OCI-LY7 (cell line): ENCODE measurements at regions not wholly inside any gene's neighbourhood (a gene's known extent, or its start where the extent isn't known, plus 50 kb on each side); places are given as distances from the start of the nearest gene placed in this dataset.

Experiments
- BruUV-seq: library from RNA; stranded (reverse); fragments of 400-500 nt; replicated peaks from 2 replicates; lab custom pipeline; 2021; lab: Mats Ljungman, UMichigan
- CTCF ChIA-PET: fragments of 300-600 bp; sonication (Branson Sonifier 250); formaldehyde crosslinking; loops from one replicate; lab custom pipeline; 2022; ENCODE audit warnings: antibody characterized with exemption; ENCODE audit not compliant: unreplicated experiment; lab: Charles Lee
- POLR2A ChIA-PET: fragments of 300-600 bp; sonication (Branson Sonifier 250); formaldehyde crosslinking; loops from one replicate; lab custom pipeline; 2022; ENCODE audit warnings: antibody characterized with exemption; lab: Charles Lee
- DNase-seq: peaks from one replicate; pipeline ENCODE4 v3.0.0-alpha.2; 2015; ENCODE audit warnings: low spot score
- H2AFZ ChIP-seq: fragments of 200-600 bp; sonication (generic), shearing (Covaris generic); 2 replicates; pipeline ENCODE4 v1.6.1; 2014; ENCODE audit warnings: mild to moderate bottlenecking, antibody characterized with exemption, low read length, moderate library complexity
- H3K27ac ChIP-seq: fragments of 200-600 bp; sonication (generic); 2 replicates; pipeline ENCODE4 v1.5.1; 2014; ENCODE audit warnings: mixed run types, low read depth, mild to moderate bottlenecking, moderate library complexity, low read length, inconsistent platforms; ENCODE audit not compliant: poor library complexity, severe bottlenecking
- H3K36me3 ChIP-seq: fragments of 200-600 bp; sonication (generic); 2 replicates; pipeline ENCODE4 v1.6.1; 2014; ENCODE audit warnings: mild to moderate bottlenecking, antibody characterized with exemption, low read length, moderate library complexity, mixed read lengths; ENCODE audit not compliant: insufficient read depth
- H3K4me1 ChIP-seq: fragments of 200-600 bp; sonication (generic); 2 replicates; pipeline ENCODE4 v1.5.1; 2014; ENCODE audit warnings: mild to moderate bottlenecking, low read length; ENCODE audit not compliant: insufficient read depth, poor library complexity, severe bottlenecking
- H3K4me2 ChIP-seq: fragments of 200-600 bp; sonication (generic); 2 replicates; pipeline ENCODE4 v1.6.1; 2014; ENCODE audit warnings: mild to moderate bottlenecking, low read length
- H3K4me3 ChIP-seq: fragments of 200-600 bp; sonication (generic); 2 replicates; pipeline ENCODE4 v1.5.1; 2014; ENCODE audit warnings: mild to moderate bottlenecking, low read depth, low read length; ENCODE audit not compliant: poor library complexity, severe bottlenecking
- H3K79me2 ChIP-seq: fragments of 200-600 bp; sonication (generic); 2 replicates; pipeline ENCODE4 v1.6.1; 2016; ENCODE audit warnings: low read depth, mild to moderate bottlenecking, low read length, moderate library complexity, mixed read lengths; ENCODE audit not compliant: insufficient read depth
- H3K9me2 ChIP-seq: fragments of 200-600 bp; sonication (generic); 2 replicates; pipeline ENCODE4 v1.6.1; 2016; ENCODE audit warnings: mild to moderate bottlenecking, low read length, mixed read lengths; ENCODE audit not compliant: insufficient read depth
- H3K9me3 ChIP-seq: fragments of 200-600 bp; sonication (generic); 2 replicates; pipeline ENCODE4 v1.6.1; 2014; ENCODE audit warnings: mild to moderate bottlenecking, mixed run types, low read length, mixed read lengths
- H4K20me1 ChIP-seq: fragments of 200-600 bp; sonication (generic); 2 replicates; pipeline ENCODE4 v1.6.1; 2014; ENCODE audit warnings: mild to moderate bottlenecking, antibody characterized with exemption, low read length, moderate library complexity, mixed read lengths; ENCODE audit not compliant: insufficient read depth
- CTCF ChIP-seq: fragments of 200-600 bp; sonication (generic); conservative IDR thresholded peaks from 2 replicates; pipeline ENCODE4 v1.5.1; 2014; ENCODE audit warnings: mild to moderate bottlenecking, antibody characterized with exemption, low read length, moderate library complexity, mixed read lengths
- EZH2phosphoT487 ChIP-seq: fragments of 200-600 bp; sonication (generic); IDR thresholded peaks from 2 replicates; pipeline ENCODE4 v1.6.1; 2018; ENCODE audit warnings: low read depth, borderline replicate concordance, mild to moderate bottlenecking, mixed run types, antibody characterized with exemption, low read length, moderate library complexity, mixed read lengths
- intact Hi-C: fragments of 100-400 bp; cut with micrococcal nuclease; formaldehyde crosslinking; loops from one replicate; pipeline ENCODE4 v1.10.0; 2022; ENCODE audit not compliant: unreplicated experiment

- no peaks in the 10 kb centered on the region for H3K36me3 ChIP-seq
- BruUV-seq, result no TSS peak
- CTCF ChIA-PET, result no interaction called here
Measured at GRCh38 chr16:79895053-79895916, 294.7 kb upstream of the MAF start.

GRCh38 chr16:79893445-79893844 lies 292.9 kb upstream of the MAF start:
- no TSS peak for BruUV-seq

More at GRCh38 chr16:79895053-79895916, 294.7 kb upstream of the MAF start:
- H3K4me2 ChIP-seq, result no peak overlapping the region
- POLR2A ChIA-PET, result no interaction called here
- no peak for DNase-seq
- H3K4me1 ChIP-seq, result no peaks in the 10 kb centered on the region
- H3K27ac ChIP-seq, result no peak overlapping the region
- H3K79me2 ChIP-seq, result no peaks in the 10 kb centered on the region
- no peak overlapping the region for H3K4me3 ChIP-seq
- no peak overlapping the region for H2AFZ ChIP-seq
- no peaks in the 10 kb centered on the region for H3K9me2 ChIP-seq
- H3K9me3 ChIP-seq, result no peaks in the 10 kb centered on the region
- TF ChIP-seq CTCF (no peak), EZH2phosphoT487 (no peak)
- H4K20me1 ChIP-seq, result no peaks in the 10 kb centered on the region
- intact Hi-C loops, result no loop called here

More at GRCh38 chr16:79893445-79893844, 292.9 kb upstream of the MAF start:
- Histone ChIP-seq H4K20me1 (no peaks in the 10 kb centered on the region), H3K4me1 (no peaks in the 10 kb centered on the region), H3K27ac (no peak overlapping the region), H3K79me2 (no peaks in the 10 kb centered on the region), H3K4me2 (no peak overlapping the region), H2AFZ (no peak overlapping the region), H3K9me2 (no peaks in the 10 kb centered on the region), H3K9me3 (no peaks in the 10 kb centered on the region), H3K36me3 (no peaks in the 10 kb centered on the region), H3K4me3 (no peak overlapping the region)
- no peak for DNase-seq
- no peak for TF ChIP-seq CTCF
- TF ChIP-seq EZH2phosphoT487, result no peak
- intact Hi-C loops, result no loop called here
- POLR2A ChIA-PET, result no interaction called here
- CTCF ChIA-PET, result no interaction called here
